Testis (tissue), 2 donors: ENCODE measurements at regions not wholly inside any gene's neighbourhood (a gene's known extent, or its start where the extent isn't known, plus 50 kb on each side); places are given as distances from the start of the nearest gene placed in this dataset.

ENCODE experiments used
- POLR2A ChIP-seq: fragments of 450-650 bp; IDR thresholded peaks from one replicate; pipeline ENCODE4 v1.6.1; 2017; ENCODE audit warnings: antibody characterized with exemption, mild to moderate bottlenecking, moderate library complexity
- TF ChIP-seq, protein P1 (sequence below), 3 experiments: fragments of 450-650 bp in 2 of 3; fragments of 200-600 bp in 1 of 3; sonication (generic) in 1 of 3; IDR thresholded peaks; one replicate each; pipeline ENCODE4 v1.5.1; 2016 to 2019; ENCODE audit warnings: antibody characterized with exemption in 3 of 3, mild to moderate bottlenecking in 2 of 3, moderate library complexity in 1 of 3

DNA sequence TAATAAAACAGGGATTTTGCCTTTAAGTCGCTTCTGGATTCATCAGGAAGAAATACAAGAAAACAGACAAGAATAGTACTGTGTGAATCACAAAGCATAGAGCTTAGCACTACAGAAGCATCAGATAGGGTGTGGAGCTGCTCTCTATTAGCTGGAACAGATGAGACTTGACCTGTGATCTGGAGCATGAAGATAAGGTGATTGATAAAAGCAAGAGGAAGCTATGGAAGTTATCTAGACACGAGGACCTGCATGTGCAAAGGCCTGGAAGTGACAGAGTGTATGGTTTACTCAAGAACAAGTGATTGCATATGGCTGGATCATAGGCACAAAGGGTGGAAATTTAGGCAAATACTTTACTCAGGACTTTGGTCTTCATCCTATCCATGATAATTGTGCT is 112.9 kb upstream of the MLIP start:
- TF ChIP-seq, protein P1, sequence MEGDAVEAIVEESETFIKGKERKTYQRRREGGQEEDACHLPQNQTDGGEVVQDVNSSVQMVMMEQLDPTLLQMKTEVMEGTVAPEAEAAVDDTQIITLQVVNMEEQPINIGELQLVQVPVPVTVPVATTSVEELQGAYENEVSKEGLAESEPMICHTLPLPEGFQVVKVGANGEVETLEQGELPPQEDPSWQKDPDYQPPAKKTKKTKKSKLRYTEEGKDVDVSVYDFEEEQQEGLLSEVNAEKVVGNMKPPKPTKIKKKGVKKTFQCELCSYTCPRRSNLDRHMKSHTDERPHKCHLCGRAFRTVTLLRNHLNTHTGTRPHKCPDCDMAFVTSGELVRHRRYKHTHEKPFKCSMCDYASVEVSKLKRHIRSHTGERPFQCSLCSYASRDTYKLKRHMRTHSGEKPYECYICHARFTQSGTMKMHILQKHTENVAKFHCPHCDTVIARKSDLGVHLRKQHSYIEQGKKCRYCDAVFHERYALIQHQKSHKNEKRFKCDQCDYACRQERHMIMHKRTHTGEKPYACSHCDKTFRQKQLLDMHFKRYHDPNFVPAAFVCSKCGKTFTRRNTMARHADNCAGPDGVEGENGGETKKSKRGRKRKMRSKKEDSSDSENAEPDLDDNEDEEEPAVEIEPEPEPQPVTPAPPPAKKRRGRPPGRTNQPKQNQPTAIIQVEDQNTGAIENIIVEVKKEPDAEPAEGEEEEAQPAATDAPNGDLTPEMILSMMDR (IDR thresholded peaks at IDR 0.05) = no peak
- TF ChIP-seq POLR2A = no peak
